ENCODE measurements at regions not wholly inside any gene's neighbourhood (a gene's known extent, or its start where the extent isn't known, plus 50 kb on each side); places are given as distances from the start of the nearest gene placed in this dataset.

DNA sequence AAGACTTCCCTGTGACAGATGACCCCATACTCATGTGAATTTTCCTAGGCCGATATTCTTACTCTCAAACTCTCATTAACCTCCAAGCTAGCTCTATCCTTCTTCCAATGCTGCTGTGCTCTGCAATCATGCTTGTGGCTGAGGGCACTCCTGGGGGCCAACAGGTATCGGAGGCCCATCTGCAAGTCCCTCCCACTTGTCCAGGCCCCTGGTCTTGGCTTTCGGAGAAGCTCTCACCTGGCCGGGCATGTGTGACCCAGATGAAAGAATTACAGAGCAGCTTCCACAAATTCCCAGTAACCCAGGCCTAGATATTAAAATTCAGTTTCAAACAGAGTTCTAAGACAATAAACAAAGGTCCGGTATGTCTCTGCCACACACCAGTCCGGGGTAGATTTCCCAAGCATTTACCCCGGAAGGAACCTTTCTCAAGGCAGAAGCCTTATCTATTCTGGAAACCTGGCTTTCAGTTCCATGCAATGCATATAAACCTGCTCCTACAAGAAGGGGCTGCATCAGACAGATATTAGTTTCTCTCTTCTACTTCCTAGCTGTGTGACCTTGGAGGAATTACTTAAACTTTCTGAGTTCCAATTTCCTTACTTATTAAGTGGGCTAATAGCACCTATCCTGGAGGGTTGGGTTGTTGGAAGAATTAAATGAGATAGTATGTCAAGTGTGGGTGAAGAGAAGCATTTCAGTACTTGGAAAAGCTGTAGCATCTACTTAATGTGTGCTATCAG, 270.8 kb downstream of the PTTG2 start:
- no peak for DNase-seq

DNA sequence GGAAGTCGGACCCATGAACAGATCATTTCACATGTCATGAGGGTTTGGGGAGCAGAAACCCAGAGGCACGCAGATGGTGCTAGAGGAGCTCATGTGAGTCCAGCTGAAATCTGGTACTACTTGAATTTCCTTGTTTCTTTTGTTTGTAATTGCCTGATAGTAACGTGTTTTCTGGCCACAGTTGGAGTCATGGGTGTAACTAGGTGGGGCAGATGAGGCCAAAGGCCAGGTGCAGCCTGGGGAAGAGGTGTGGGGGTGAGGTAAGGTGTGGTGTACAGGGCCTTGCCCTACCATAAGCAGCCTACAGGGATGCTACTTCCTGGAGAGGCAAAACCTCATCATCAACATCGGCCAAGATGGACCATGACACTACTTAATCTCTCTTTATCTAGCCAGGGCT, 271.4 kb downstream of the PTTG2 start:
- DNase-seq = no peak

DNA sequence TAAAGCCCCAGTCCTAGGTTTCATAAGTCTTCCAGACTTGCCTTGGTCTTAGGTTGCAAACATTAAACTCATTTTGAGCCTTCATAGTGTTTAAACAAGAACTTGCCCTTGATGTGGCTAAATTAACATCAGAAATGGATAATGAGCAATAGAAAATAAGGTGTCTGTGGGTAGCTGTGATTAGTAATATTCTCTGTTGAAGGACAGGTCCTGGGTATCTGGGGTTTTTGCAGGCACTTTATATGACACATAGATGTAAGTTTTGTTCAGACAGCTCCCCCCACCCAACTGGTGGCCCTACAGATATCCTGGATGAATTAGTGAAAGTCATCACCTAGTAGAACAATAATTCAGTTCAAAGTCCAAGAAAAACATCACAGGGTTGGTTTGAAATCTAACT, 272.5 kb downstream of the PTTG2 start:
- no peak for DNase-seq

DNA sequence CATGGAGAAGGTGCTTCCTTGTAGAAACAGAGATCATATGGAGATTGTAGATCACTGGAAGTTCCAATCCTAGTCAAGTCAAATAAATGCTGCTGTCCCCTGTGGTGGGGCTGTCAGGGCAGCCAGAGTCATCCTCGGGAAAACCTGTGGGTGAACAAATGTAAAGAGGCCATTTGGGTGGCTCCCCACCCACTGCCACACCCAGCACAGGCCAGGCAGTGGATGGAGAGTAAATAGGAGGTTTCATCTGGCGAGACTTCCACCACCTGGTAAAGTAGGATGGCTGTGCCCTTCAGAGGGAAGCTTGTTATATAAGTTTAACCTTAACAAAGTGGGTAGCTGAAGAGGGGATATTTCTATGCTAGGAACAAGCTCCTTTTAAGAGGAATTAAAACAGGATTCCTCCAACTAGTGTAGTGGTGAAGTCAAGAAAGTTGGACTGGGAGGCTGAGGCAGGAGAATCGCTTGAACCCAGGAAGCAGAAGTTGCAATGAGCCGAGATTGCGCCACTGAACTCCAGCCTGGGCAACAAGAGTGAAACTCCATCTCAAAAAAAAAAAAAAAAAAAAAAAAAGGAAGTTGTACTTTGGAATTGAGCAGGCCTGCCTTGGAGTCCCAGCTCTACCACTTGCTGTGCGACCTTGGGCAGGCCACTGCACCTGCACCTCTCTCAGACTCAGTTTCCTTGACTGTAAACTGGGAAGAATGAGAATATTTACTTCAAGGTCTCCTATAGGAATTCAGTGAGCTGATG, 273.7 kb downstream of the PTTG2 start:
- no peak for DNase-seq

DNA sequence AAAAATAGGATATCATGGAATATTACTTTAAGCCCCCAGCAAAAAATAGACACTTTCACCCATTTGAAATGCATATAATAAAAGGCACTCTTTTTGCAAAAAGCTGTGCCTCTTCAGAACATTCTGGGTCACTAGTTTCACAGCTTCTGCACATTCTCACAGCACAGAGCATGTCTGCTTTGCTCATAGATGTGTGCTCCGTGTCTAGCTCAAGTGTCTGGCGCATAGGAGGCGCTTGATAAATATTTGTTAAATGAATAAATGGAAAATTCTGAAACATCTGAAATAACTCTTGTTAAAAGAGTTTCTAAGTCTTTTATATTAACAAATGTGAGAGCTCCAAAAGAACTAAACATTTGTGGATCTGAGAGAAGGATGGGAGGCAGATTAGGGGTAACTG, 275.2 kb downstream of the PTTG2 start:
- DNase-seq = no peak

DNA sequence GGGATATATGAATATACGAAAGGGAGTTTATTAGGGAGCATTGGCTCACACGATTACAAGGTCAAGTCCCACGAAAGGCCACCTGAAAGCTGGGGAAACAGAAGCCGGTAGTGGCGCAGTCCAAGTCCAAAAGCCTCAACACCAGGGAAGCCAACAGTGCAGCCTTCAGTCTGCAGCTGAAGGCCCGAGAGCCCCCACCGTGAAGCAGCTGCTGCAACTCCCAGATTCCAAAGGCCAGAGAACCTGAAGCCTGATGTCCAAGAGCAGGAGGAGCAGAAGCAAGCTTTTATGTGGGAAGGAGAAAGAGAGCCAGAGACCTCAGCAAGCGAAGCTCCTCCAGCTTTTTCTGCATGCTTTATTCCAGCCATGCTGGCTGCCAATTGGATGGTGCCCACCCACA, 275.8 kb downstream of the PTTG2 start:
- DNase-seq = no peak

DNA sequence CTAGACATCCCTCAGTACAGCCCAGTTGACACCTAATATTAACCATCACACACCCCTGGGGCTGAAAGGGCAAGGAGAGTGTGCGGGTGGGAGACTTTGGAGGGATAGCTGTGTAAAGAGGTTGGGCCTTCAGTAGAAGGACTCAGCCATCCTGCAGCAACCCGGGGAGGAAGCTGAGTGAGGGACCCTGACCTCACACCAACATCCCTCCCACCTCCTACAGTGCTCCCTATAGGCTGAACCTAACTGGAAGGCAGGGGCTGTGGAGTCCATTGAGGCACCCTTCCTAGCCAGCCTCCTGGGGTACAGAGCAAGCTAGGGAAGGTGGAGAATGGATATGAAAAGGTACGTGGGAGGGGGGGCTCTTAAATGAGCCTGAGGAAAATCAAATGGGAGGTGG, 276.3 kb downstream of the PTTG2 start:
- no peak for DNase-seq

DNA sequence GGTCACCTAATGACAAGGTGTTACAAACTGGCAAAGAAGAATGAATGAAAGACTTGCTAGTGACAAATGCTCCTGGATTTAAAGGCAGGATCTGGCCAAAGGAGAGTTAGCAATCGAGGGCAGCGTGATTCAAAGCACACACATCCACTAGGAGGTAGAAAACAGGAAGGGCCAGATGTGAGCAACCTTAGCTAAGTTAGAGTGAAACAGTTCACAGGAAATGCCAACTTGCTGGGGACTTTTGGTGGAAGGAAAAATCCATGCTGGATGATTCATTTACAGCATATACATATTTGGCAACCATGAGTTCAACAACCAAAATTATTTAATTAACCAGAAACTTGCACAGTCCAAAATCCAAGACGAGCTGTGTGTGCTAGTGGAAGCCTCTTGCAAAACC, 276.9 kb downstream of the PTTG2 start:
- peak; percentile 80 for DNase-seq

DNA sequence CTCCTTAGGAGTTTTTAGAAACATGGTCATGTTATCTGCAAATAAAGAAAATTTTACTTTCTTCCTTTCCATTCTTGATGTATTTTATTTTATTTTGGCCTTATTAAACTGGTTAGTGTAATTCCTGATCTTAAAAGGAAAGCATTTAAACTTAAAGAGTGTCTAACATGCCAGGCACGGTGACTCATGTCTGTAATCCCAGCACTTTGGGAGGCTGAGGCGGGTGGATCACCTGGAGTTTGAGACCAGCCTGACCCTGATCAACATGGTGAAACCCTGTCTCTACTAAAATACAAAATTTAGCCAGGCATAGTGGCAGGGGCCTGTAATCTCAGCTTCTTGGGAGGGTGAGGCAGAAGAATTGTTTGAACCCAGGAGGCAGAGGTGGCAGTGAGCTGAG, 281.3 kb downstream of the PTTG2 start:
- peak; percentile 12 for DNase-seq

DNA sequence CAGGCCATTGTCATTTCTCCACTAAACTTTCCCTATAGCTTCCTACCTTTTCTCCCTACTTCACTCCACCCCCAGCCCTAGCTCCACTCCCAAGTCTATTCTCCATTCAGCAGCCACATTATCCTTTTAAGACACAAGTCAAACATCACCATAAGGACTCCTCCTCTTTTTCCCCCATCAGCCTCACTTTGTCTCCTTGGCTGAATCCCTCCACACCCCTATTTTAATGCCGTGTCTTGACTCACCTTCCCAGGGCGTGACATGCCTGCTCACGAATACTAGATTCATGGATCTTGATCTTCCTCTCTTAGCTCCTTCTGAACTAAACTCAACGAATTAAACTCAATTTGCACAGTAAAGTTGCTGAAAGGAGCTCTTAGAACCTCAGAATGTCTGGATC, 281.9 kb downstream of the PTTG2 start:
- DNase-seq = no peak

DNA sequence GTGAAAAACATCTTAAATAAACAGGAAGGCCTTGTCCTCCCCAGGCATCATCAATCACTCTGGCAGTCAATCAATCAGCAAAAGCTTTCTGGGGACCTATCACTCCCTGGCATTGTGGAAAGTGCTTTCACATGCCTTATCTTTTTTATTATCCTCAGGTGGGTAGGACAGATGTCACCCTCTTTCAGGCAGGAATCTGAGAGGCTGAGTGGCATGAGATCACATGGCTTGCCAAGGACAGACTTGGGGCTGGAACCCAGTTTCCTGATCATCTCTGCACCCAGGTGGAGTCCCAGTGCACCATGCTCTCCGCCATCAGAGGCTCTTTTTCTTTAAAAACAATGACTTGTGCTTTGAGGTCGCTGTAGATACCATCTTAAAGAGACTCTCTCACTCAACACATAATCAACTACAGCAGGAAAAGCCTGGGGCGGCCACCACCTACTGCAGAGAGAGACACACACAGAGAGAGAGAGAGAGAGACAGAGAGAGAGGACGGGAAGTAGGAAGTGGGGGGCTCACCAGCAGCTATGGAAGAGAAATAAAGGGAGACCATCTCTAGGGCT, 282.7 kb downstream of the PTTG2 start:
- no peak for DNase-seq

DNA sequence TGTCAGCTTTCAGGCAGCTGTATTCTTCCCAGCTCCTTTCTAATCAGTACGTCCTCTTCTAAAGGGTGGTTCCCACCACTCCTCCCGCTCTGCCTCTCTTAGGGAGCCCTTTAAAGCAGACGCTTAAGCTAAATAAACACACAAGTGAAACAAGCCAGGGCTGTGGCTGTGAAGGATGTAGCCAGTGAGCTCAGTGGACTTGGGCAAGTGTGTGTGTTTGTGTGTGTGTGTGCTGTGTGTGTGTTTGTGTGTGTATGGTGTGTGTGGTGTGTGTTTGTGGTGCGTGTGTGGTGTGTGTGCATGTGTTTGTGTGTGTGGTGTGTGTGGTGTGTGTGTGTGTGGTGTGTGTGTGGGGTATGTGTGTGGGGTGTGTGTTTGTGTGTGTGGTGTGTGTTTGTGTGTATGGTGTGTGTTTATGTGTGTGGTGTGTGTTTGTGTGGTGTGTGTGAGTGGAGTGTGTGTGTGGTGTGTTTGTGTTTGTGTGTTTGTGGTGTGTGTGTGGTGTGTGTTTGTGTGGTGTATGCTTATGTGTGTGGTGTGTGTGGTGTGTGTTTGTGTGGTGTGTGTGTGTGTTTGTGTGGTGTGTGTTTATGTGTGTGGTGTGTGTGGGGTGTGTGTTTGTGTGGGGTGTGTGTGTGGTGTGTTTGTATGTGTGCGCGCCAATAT, 283.3 kb downstream of the PTTG2 start:
- DNase-seq = peak; percentile 18

DNA sequence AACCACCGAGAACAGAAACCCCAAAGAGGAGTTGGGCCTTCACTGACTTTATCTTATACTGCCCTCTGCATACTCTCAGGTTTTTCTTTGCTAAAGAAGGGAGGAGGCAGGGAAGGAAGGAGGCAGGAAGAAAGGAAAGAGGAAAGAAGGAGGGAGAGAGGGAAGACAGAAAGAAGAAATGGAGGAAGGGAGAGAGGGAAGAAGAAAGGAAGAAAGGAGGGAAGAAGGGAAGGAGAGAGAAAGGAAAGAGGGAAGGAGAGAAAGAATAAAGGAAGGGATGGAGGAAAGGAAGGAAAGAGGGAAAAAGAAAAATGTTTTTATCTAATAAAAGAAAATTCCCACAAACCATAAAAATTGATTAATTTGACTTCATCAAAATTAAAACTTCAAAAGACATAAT, 294.6 kb downstream of the PTTG2 start:
- no peak for DNase-seq

DNA sequence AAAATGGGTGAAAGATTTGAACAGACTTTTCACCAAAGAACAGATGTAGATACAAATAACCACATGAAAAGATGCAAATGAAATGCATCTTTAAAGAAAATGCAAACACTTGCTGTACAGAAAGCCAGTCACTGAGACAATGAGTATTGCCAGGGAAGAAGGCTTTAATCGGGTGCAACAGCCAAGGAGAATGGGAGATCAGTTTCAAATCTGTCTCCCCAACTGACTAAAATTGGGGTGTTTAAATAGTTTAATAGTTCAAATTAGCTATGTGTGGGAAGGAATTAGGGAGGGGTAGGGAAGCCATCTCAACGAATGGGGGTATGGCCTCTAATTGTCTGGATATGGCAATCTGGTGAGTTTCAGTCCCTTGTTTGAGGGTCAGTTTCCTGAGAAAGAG, 295.4 kb downstream of the PTTG2 start:
- DNase-seq = no peak

DNA sequence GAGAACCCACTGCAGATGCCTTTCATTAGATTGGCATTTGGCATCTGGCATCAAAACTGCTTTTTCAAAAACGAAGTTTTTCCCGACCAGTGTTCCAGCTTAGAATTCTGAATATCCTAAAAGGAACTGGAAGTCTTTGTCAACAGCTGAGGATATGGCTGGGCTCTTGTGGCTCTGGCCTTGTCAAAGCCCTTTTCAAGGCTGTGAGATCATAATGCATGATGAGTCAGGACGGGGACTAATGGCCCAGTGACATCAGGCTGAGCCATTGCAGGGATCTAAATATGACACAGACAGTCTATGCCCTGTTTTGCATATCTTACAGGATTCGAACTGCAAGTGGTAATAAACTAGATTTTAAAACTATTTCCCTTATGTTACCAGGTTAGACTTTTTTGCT, 306.4 kb downstream of the PTTG2 start:
- peak; percentile 73 for DNase-seq

DNA sequence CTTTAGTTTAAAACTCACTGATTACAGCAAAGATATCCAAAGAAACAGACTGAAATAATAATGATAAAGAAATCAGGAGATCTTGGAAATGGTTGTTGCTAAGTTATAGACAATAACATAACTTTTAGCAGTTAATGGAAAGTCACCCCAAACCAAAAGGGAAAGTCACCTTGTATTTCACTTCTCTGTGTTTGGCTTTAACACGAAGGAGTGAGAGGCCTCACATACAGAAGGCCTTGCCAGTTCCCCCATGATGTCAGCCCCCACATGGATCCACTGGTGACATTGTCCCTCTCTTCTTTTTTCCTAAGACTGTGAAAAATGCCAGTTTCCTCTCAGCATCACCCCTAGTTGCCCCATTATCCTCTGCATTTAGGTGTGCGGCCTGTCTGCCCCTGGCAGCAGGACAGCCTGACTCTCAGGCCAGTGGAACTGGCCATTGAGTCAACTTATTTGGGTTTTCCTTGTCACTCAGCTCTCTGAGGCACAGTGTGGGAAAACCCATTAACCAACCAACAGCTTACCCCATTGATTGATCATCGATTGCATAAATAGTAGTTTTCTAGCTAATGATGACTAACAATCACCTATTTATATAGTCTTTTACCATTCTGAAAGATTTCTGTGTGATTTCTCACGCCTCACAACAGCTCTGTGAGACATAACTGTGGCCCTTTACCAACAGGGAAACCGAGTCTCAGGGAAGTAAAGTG, 308.1 kb downstream of the PTTG2 start:
- no peak for DNase-seq

DNA sequence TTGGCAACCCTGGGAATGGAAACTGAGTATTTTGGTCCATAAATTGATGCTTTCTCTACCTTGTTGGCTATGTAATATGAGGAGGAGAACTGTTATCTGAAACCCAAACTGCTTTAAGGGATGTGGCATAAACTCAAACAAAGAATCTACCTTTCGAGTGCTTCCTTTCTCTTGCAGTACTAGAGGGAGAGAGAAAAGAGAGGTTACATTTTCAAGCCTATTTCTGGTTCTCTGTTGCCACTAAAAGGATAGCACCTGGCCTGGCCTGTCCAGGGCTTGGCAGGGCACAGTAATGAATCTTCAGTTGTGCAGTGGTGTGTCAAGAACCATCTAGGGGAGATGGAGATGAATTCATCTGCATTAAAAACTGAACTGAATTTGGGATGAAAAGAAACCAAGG, 308.6 kb downstream of the PTTG2 start:
- DNase-seq = no peak

DNA sequence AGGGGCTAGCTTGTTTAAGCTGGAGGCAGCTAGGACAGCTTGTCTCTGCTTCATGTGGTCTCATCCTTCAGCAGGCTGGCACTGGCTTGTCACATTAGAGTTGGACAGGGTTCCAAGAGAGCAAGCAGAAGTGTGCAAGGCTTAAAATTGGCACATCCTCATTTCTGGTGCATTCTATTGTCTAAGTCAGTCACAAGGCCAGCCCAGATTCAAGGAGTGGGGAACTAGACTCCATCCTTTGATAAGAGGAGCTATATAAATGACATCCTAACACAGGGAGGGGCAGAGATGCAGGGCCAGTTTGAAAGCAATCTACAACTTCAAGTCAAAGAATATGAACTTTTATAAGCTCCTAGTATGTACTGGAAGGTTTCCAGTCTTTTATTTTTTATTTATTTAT, 313.2 kb downstream of the PTTG2 start:
- DNase-seq = no peak

DNA sequence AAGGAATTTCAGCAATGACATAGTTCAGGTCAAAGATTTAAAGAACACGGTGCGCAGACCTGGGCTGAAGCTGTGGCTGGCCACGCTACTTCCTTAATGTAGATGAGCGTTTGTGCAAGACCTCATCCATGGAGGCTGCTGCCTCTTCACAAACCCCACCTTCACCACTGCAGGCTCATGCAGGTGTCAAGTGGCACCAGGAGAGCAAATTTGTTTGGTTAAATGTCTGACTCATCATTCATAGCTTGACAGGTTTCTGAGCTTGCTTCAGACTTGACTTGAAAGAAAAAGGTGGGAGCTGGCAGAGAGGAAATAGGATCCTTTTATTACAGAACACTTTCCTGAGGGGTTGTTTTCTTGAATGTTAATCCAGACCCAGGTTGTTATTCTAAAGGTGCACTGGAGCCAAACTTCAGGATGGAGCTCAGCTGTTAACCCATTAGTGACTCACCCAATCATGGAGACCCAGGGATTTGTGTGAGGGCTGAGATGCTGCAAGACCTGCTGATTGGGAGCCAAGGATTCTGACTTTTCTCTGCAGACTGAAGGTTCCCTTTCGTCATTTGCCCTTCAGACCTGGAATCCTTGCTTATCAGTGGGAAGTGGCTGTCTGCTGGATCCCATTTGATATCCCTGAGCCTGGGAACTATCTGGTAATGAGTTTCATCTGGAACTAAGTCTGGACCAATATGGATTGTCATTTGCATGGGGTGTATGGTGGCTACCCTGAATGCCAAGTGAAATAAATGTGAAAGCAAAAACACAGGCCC, 315.3 kb downstream of the PTTG2 start:
- no peak for DNase-seq

DNA sequence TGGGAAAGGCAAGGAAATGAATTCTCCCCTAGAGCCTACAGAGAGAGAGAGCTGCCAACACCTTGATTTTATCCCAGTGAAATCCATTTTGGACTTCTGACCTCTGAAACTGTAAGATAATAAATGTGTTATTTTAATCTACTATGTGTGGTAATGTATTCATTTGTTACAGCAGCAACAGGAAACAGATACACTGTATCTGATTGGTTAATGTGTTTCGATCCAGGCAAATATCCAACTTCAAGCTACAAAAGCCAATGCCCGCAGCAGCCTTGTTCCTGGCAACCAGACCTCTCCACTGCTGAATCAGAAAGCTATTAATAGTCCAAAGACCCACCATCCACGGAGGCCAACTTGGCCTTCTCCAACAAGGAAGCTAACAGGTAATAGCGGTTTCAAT, 318.1 kb downstream of the PTTG2 start:
- no peak for DNase-seq

DNA sequence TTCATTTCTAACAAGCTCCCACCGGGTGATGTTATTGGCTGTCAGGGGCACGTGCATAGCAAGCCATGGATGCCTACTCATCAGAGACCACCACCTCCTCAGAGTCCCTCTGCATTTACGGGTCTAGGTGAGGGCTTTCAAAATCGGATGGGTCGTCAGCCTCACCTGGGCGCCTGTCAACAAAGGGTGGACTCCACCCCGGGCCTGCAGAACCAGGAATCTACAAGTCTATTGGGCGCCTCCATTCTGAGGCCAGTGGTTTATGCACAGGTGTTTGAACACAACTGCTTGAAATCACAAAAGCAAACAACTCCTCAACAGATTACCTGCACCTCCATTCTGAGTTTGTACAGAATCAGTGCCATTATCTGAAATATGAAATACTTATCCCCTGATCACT, 318.9 kb downstream of the PTTG2 start:
- no peak for DNase-seq
